Neural progenitor cell (in vitro differentiated cells): ENCODE measurements at regions not wholly inside any gene's neighbourhood (a gene's known extent, or its start where the extent isn't known, plus 50 kb on each side); places are given as distances from the start of the nearest gene placed in this dataset.

Source experiments
- DNase-seq: peaks from one replicate; pipeline ENCODE4 v3.0.0-alpha.2; 2016; ENCODE audit warnings: low spot score
- H2AFZ ChIP-seq: fragments of 200-600 bp; sonication (generic); replicated peaks from 2 replicates; pipeline ENCODE4 v1.6.1; 2016; ENCODE audit warnings: antibody characterized with exemption
- H3F3A ChIP-seq: fragments of 200-600 bp; sonication (generic); 2 replicates; pipeline ENCODE4 v1.6.1; 2016; ENCODE audit warnings: antibody characterized with exemption, low read depth
- H3K27ac ChIP-seq: fragments of 200-600 bp; sonication (generic); 2 replicates; pipeline ENCODE4 v1.5.1; 2016; ENCODE audit warnings: mild to moderate bottlenecking
- H3K27me3 ChIP-seq: fragments of 200-600 bp; sonication (generic); 2 replicates; pipeline ENCODE4 v1.6.1; 2016; ENCODE audit warnings: mild to moderate bottlenecking, moderate library complexity
- H3K36me3 ChIP-seq: fragments of 200-600 bp; sonication (generic); 2 replicates; pipeline ENCODE4 v1.5.1; 2016
- H3K4me1 ChIP-seq: fragments of 200-600 bp; sonication (generic); 2 replicates; pipeline ENCODE4 v1.6.1; 2016; ENCODE audit warnings: mixed run types
- H3K4me2 ChIP-seq: fragments of 200-600 bp; sonication (generic); 2 replicates; pipeline ENCODE4 v1.6.1; 2016
- H3K4me3 ChIP-seq: fragments of 200-600 bp; sonication (generic); 2 replicates; pipeline ENCODE4 v1.5.1; 2016
- H3K79me2 ChIP-seq: fragments of 200-600 bp; sonication (generic); 2 replicates; pipeline ENCODE4 v1.6.1; 2016; ENCODE audit warnings: low read depth
- H3K9ac ChIP-seq: fragments of 200-600 bp; sonication (generic); 2 replicates; pipeline ENCODE4 v1.6.1; 2016
- H3K9me3 ChIP-seq: fragments of 200-600 bp; sonication (generic); 2 replicates; pipeline ENCODE4 v1.5.1; 2016; ENCODE audit warnings: low read depth
- H4K20me1 ChIP-seq: fragments of 200-600 bp; sonication (generic); 2 replicates; pipeline ENCODE4 v1.6.1; 2016; ENCODE audit warnings: low read depth
- H3K27ac Mint-ChIP-seq: 3 replicates; pipeline ENCODE4 v1.8.0; 2021; ENCODE audit warnings: mixed read lengths
- H3K27me3 Mint-ChIP-seq: 2 replicates; pipeline ENCODE4 v1.8.0; 2022; ENCODE audit warnings: low read depth, mild to moderate bottlenecking, inconsistent platforms, moderate library complexity, mixed read lengths; ENCODE audit not compliant: insufficient read depth
- H3K36me3 Mint-ChIP-seq: 3 replicates; pipeline ENCODE4 v1.8.0; 2021; ENCODE audit warnings: mixed read lengths
- H3K4me1 Mint-ChIP-seq: 3 replicates; pipeline ENCODE4 v1.8.0; 2021; ENCODE audit warnings: mixed read lengths
- H3K4me3 Mint-ChIP-seq: 3 replicates; pipeline ENCODE4 v1.8.0; 2021; ENCODE audit warnings: mild to moderate bottlenecking, moderate library complexity, mixed read lengths
- H3K9me3 Mint-ChIP-seq: 3 replicates; pipeline ENCODE4 v1.8.0; 2020; ENCODE audit warnings: mixed read lengths
- EZH2 ChIP-seq: fragments of 200-600 bp; sonication (generic); IDR thresholded peaks from 2 replicates; pipeline ENCODE4 v1.6.1; 2017; ENCODE audit warnings: antibody characterized with exemption, mild to moderate bottlenecking, moderate library complexity
- EZH2phosphoT487 ChIP-seq: fragments of 200-600 bp; sonication (generic); IDR thresholded peaks from 2 replicates; pipeline ENCODE4 v1.6.1; 2017; ENCODE audit warnings: antibody characterized with exemption
- TF ChIP-seq, protein P1 (sequence below): fragments of 200-600 bp; sonication (generic); IDR thresholded peaks from 2 replicates; pipeline ENCODE4 v1.5.1; 2017; ENCODE audit warnings: antibody characterized with exemption, mild to moderate bottlenecking

DNA sequence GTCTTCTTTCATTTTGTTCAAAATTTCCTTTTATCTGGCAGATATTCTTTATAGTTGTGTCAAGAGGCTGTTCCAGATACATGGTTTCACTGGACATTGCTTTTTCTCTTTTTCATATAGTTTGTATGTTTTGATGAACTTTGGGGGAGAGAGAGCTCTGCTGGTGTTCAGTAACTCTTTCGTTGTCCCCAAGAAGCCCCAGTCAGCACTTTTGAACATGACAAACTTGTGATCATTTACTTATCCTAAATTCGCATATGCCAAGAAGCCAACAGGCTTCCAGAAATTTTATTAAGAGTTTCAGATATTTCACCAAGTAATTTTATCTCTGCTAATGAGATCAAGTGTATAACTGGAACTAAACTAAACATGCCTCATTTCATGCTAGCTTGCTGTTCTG lies 275.8 kb upstream of the GPC6 start:
- Histone ChIP-seq H3K9ac (no peak overlapping the region), H3K4me1 (no peaks in the 10 kb centered on the region), H3K4me3 (no peak overlapping the region), H2AFZ (no peak overlapping the region), H3F3A (no peaks in the 10 kb centered on the region), H4K20me1 (no peaks in the 10 kb centered on the region), H3K36me3 (no peaks in the 10 kb centered on the region), H3K9me3 (no peaks in the 10 kb centered on the region), H3K27ac (no peak overlapping the region), H3K79me2 (no peaks in the 10 kb centered on the region), H3K27me3 (no peaks in the 10 kb centered on the region), H3K4me2 (no peak overlapping the region)
- Mint-ChIP-seq H3K36me3 (no peaks in the 10 kb centered on the region), H3K27ac (no peak overlapping the region), H3K4me1 (peaks cover 8% of the 10 kb centered on the region), H3K9me3 (no peaks in the 10 kb centered on the region), H3K27me3 (no peaks in the 10 kb centered on the region), H3K4me3 (no peak overlapping the region)
- DNase-seq: no peak
- TF ChIP-seq, protein P1, sequence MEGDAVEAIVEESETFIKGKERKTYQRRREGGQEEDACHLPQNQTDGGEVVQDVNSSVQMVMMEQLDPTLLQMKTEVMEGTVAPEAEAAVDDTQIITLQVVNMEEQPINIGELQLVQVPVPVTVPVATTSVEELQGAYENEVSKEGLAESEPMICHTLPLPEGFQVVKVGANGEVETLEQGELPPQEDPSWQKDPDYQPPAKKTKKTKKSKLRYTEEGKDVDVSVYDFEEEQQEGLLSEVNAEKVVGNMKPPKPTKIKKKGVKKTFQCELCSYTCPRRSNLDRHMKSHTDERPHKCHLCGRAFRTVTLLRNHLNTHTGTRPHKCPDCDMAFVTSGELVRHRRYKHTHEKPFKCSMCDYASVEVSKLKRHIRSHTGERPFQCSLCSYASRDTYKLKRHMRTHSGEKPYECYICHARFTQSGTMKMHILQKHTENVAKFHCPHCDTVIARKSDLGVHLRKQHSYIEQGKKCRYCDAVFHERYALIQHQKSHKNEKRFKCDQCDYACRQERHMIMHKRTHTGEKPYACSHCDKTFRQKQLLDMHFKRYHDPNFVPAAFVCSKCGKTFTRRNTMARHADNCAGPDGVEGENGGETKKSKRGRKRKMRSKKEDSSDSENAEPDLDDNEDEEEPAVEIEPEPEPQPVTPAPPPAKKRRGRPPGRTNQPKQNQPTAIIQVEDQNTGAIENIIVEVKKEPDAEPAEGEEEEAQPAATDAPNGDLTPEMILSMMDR: no peak
- TF ChIP-seq EZH2phosphoT487 (no peak), EZH2 (no peak)

DNA sequence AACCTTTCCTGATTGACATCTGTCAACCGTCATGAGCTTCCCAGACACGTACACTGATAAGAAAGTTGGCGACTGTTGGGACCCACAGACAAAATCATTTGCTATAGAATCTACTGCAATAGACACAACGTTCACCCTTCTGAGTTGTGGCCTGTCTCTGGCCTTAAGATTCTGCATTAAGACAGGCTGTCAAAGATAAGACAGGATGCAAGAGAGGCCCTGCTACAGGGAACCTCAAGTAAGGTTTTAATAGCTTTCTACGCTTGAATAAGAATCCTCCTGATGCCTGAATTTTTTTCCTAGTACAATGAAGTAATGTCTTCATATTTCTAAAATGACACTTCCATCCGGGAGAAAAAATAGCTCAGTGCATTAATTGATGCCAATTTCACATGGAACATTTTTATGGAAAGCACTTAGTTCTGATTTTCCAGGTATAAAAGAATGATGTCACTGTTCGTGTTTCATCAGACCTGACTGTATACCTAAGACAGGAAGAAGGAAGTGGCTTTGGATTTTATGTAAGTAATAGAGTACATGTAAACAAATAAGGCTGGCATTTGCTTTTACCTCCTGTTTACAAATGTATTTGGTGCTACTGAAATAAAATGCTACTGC lies 275.2 kb upstream of the GPC6 start:
- H3K27ac Mint-ChIP-seq: no peak overlapping the region
- Histone ChIP-seq H3K4me1 (no peaks in the 10 kb centered on the region), H4K20me1 (no peaks in the 10 kb centered on the region), H3K79me2 (no peaks in the 10 kb centered on the region), H3K4me2 (no peak overlapping the region), H3K9me3 (no peaks in the 10 kb centered on the region), H3K36me3 (no peaks in the 10 kb centered on the region), H3K9ac (no peak overlapping the region), H3K27ac (no peak overlapping the region), H3K4me3 (no peak overlapping the region), H3F3A (no peaks in the 10 kb centered on the region), H3K27me3 (no peaks in the 10 kb centered on the region), H2AFZ (no peak overlapping the region)
- H3K27me3 Mint-ChIP-seq: peaks cover 3% of the 10 kb centered on the region
- H3K36me3 Mint-ChIP-seq: no peaks in the 10 kb centered on the region
- DNase-seq: no peak
- H3K9me3 Mint-ChIP-seq: no peaks in the 10 kb centered on the region
- H3K4me1 Mint-ChIP-seq: peaks cover 8% of the 10 kb centered on the region
- H3K4me3 Mint-ChIP-seq: no peak overlapping the region
- TF ChIP-seq, protein P1: no peak
- TF ChIP-seq EZH2phosphoT487: no peak
- TF ChIP-seq EZH2: no peak

DNA sequence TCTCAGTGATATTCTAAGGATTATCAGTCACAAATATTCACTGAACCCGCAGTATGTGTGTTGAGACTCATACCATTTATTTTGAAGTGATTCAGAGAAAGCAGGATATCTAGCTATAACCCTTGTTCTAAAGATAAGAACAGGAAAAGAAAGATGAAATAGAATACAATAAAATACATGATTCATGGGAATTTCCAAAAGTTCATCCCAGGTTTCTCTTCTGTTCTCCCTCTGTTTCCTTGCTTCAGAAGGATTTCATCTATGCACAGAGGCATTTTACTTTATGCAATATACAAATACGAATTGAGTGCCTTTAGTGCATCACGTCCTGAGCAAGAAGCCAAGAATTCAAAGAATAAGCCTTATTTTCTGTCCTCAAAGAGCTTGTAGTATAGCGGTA lies 274.4 kb upstream of the GPC6 start:
- no peak overlapping the region for H3K4me3 Mint-ChIP-seq
- H4K20me1 ChIP-seq: no peaks in the 10 kb centered on the region
- TF ChIP-seq, protein P1: no peak
- no peak for TF ChIP-seq EZH2phosphoT487
- TF ChIP-seq EZH2: no peak
- no peak overlapping the region for H3K4me2 ChIP-seq
- no peak overlapping the region for H3K4me3 ChIP-seq
- H3K36me3 Mint-ChIP-seq: no peaks in the 10 kb centered on the region
- no peak for DNase-seq
- no peaks in the 10 kb centered on the region for H3K27me3 ChIP-seq
- H3K4me1 ChIP-seq: no peaks in the 10 kb centered on the region
- H3K36me3 ChIP-seq: no peaks in the 10 kb centered on the region
- no peak overlapping the region for H3K27ac ChIP-seq
- H3K27ac Mint-ChIP-seq: no peak overlapping the region
- peaks cover 3% of the 10 kb centered on the region for H3K27me3 Mint-ChIP-seq
- peaks cover 8% of the 10 kb centered on the region for H3K4me1 Mint-ChIP-seq
- H3K79me2 ChIP-seq: no peaks in the 10 kb centered on the region
- H3K9me3 Mint-ChIP-seq: no peaks in the 10 kb centered on the region
- no peak overlapping the region for H2AFZ ChIP-seq
- H3K9ac ChIP-seq: no peak overlapping the region
- no peaks in the 10 kb centered on the region for H3K9me3 ChIP-seq
- H3F3A ChIP-seq: no peaks in the 10 kb centered on the region
